PC-3 (cell line): ENCODE measurements at regions not wholly inside any gene's neighbourhood (a gene's known extent, or its start where the extent isn't known, plus 50 kb on each side); places are given as distances from the start of the nearest gene placed in this dataset.

ENCODE experiments used
- ATAC-seq: fragments of 200-7000 bp; cut with Tn5 transposase; 2 replicates; pipeline ENCODE4 v1.9.1; 2020; ENCODE audit warnings: mild to moderate bottlenecking, moderate library complexity
- BruUV-seq: library from RNA; stranded (reverse); fragments of 400-500 nt; replicated peaks from 2 replicates; lab custom pipeline; 2021; lab: Mats Ljungman, UMichigan
- CTCF ChIA-PET: fragments of 300-600 bp; sonication (Branson Sonifier 250); formaldehyde crosslinking; loops from one replicate; lab custom pipeline; 2022; ENCODE audit warnings: antibody characterized with exemption; lab: Charles Lee
- POLR2A ChIA-PET: fragments of 300-600 bp; sonication (Branson Sonifier 250); formaldehyde crosslinking; loops from one replicate; lab custom pipeline; 2022; ENCODE audit warnings: antibody characterized with exemption; ENCODE audit not compliant: unreplicated experiment; lab: Charles Lee
- DNase-seq: peaks from one replicate; pipeline ENCODE4 v3.0.0-alpha.2; 2015
- H2AFZ ChIP-seq: fragments of 300-600 bp; sonication (generic); 2 replicates; pipeline ENCODE4 v1.6.0; 2016; ENCODE audit warnings: antibody characterized with exemption, low read length
- H3F3A ChIP-seq: fragments of 300-600 bp; sonication (generic); one replicate; pipeline ENCODE4 v1.6.0; 2017; ENCODE audit warnings: antibody characterized with exemption, low read length, control low read depth, mild to moderate bottlenecking; ENCODE audit not compliant: unreplicated experiment
- H3K27ac ChIP-seq: fragments of 300-600 bp; sonication (generic); 2 replicates; pipeline ENCODE4 v1.5.1; 2016; ENCODE audit warnings: mild to moderate bottlenecking, low read length
- H3K27me3 ChIP-seq: fragments of 300-600 bp; sonication (generic); 2 replicates; pipeline ENCODE4 v1.6.1; 2016; ENCODE audit warnings: low read length, mixed read lengths
- H3K36me3 ChIP-seq: fragments of 300-600 bp; sonication (generic); 2 replicates; pipeline ENCODE4 v1.6.1; 2016; ENCODE audit warnings: low read depth, mixed run types, low read length, mixed read lengths
- H3K4me1 ChIP-seq: fragments of 300-600 bp; sonication (generic); 2 replicates; pipeline ENCODE4 v1.5.1; 2016; ENCODE audit warnings: low read length; ENCODE audit not compliant: insufficient read depth
- H3K4me2 ChIP-seq: fragments of 300-600 bp; sonication (generic); 2 replicates; pipeline ENCODE4 v1.6.0; 2016; ENCODE audit warnings: low read length
- H3K4me3 ChIP-seq: fragments of 300-600 bp; sonication (generic); 2 replicates; pipeline ENCODE4 v1.5.1; 2016; ENCODE audit warnings: mild to moderate bottlenecking, low read length, mixed read lengths
- H3K79me2 ChIP-seq: fragments of 300-600 bp; sonication (generic); 2 replicates; pipeline ENCODE4 v1.6.1; 2017; ENCODE audit warnings: low read length, mixed read lengths
- H3K9ac ChIP-seq: fragments of 300-600 bp; sonication (generic); 2 replicates; pipeline ENCODE4 v1.6.0; 2016; ENCODE audit warnings: mild to moderate bottlenecking, low read length
- H3K9me2 ChIP-seq: fragments of 300-600 bp; sonication (generic); replicated peaks from 2 replicates; pipeline ENCODE4 v1.6.1; 2016; ENCODE audit warnings: mixed run types, low read length, mixed read lengths
- H3K9me3 ChIP-seq: fragments of 300-600 bp; sonication (generic); 2 replicates; pipeline ENCODE4 v1.6.1; 2016; ENCODE audit warnings: low read length, mixed read lengths
- H4K20me1 ChIP-seq: fragments of 300-600 bp; sonication (generic); 2 replicates; pipeline ENCODE4 v1.6.1; 2016; ENCODE audit warnings: low read length, mixed read lengths
- CTCF ChIP-seq: fragments of 300-600 bp; sonication (generic); conservative IDR thresholded peaks from 2 replicates; pipeline ENCODE4 v1.5.1; 2017; ENCODE audit warnings: antibody characterized with exemption, low read depth, mild to moderate bottlenecking, low read length
- EZH2 ChIP-seq: fragments of 300-600 bp; sonication (generic); IDR thresholded peaks from one replicate; pipeline ENCODE4 v1.6.1; 2017; ENCODE audit warnings: antibody characterized with exemption, mild to moderate bottlenecking, low read length; ENCODE audit not compliant: unreplicated experiment
- EZH2phosphoT487 ChIP-seq: fragments of 300-600 bp; sonication (generic); IDR thresholded peaks from 2 replicates; pipeline ENCODE4 v1.6.1; 2018; ENCODE audit warnings: mild to moderate bottlenecking, antibody characterized with exemption, low read length, borderline replicate concordance
- intact Hi-C: fragments of 100-400 bp; cut with micrococcal nuclease; formaldehyde crosslinking; loops from 2 replicates; pipeline ENCODE4 v1.9.0; 2023

- no peak overlapping the region for H3K4me2 ChIP-seq
- CTCF ChIA-PET = no interaction called here
- DNase-seq = peak; percentile 68
These were observed 96.0 kb upstream of the FAM174B start for GRCh38 chr15:92751528-92751927.

GRCh38 chr15:92753591-92753990 lies 98.0 kb upstream of the FAM174B start:
- DNase-seq = no peak
- BruUV-seq = no TSS peak

More at GRCh38 chr15:92751528-92751927, 96.0 kb upstream of the FAM174B start:
- ATAC-seq = no peak
- no peaks in the 10 kb centered on the region for H3F3A ChIP-seq
- no peak overlapping the region for H3K27ac ChIP-seq
- no TSS peak for BruUV-seq
- no peaks in the 10 kb centered on the region for H3K36me3 ChIP-seq
- no peaks in the 10 kb centered on the region for H3K27me3 ChIP-seq
- no peaks in the 10 kb centered on the region for H3K79me2 ChIP-seq
- no peak overlapping the region for H3K4me3 ChIP-seq
- POLR2A ChIA-PET = no interaction called here
- H2AFZ ChIP-seq = no peak overlapping the region
- intact Hi-C loops = no loop called here
- TF ChIP-seq EZH2 (no peak), EZH2phosphoT487 (no peak), CTCF (no peak)
- no peak overlapping the region for H3K9ac ChIP-seq
- H3K4me1 ChIP-seq = peaks cover 9% of the 10 kb centered on the region; the same call in 1 of the 2 replicates
- no peaks in the 10 kb centered on the region for H4K20me1 ChIP-seq
- no peaks in the 10 kb centered on the region for H3K9me2 ChIP-seq
- no peaks in the 10 kb centered on the region for H3K9me3 ChIP-seq

More at GRCh38 chr15:92753591-92753990, 98.0 kb upstream of the FAM174B start:
- H3K9ac ChIP-seq = no peak overlapping the region
- no peak for ATAC-seq
- peaks cover 9% of the 10 kb centered on the region; the same call in 1 of the 2 replicates for H3K4me1 ChIP-seq
- no peaks in the 10 kb centered on the region for H3K9me2 ChIP-seq
- no peak for TF ChIP-seq EZH2phosphoT487
- no peak for TF ChIP-seq CTCF
- no peak for TF ChIP-seq EZH2
- no peak overlapping the region for H2AFZ ChIP-seq
- H3K27ac ChIP-seq = no peak overlapping the region
- H3K4me3 ChIP-seq = no peak overlapping the region
- no peaks in the 10 kb centered on the region for H3K79me2 ChIP-seq
- ChIA-PET POLR2A (no interaction called here), CTCF (no interaction called here)
- no peaks in the 10 kb centered on the region for H3K9me3 ChIP-seq
- intact Hi-C loops = no loop called here
- H4K20me1 ChIP-seq = no peaks in the 10 kb centered on the region
- no peak overlapping the region for H3K4me2 ChIP-seq
- no peaks in the 10 kb centered on the region for H3K36me3 ChIP-seq
- H3K27me3 ChIP-seq = no peaks in the 10 kb centered on the region
- no peaks in the 10 kb centered on the region for H3F3A ChIP-seq
